Gastrocnemius medialis (tissue), 4 donors: ENCODE measurements at regions not wholly inside any gene's neighbourhood (a gene's known extent, or its start where the extent isn't known, plus 50 kb on each side); places are given as distances from the start of the nearest gene placed in this dataset.

ENCODE experiments used
- ATAC-seq, 2 donors: fragments of 150-250 bp; one replicate each; pipeline ENCODE4 v1.9.1; 2016
- DNase-seq, 2 donors: peaks; one replicate each; pipeline ENCODE4 v3.0.0-alpha.2; 2019
- H3K27ac ChIP-seq, 4 donors: fragments of 200-600 bp; sonication (generic); 1 replicate in 1 of 4; 2 replicates in 3 of 4; pipeline ENCODE4 v1.5.1; 2016 to 2018; ENCODE audit warnings: mild to moderate bottlenecking in 2 of 4, moderate library complexity in 1 of 4
- H3K27me3 ChIP-seq, 3 donors: fragments of 200-600 bp; sonication (generic) in 2 of 3; 1 replicate in 1 of 3; 2 replicates in 2 of 3; pipeline versions ENCODE4 v1.5.1 to v1.6.0; 2016 to 2019; ENCODE audit warnings: mild to moderate bottlenecking in 1 of 3, moderate library complexity in 1 of 3
- H3K36me3 ChIP-seq, 2 donors: fragments of 200-600 bp; sonication (generic) in 1 of 2; one replicate each; pipeline ENCODE4 v1.5.1; 2017 to 2018
- H3K4me1 ChIP-seq, 2 donors: fragments of 200-600 bp; sonication (generic) in 1 of 2; one replicate each; pipeline ENCODE4 v1.5.1; 2016 to 2017; ENCODE audit warnings: mild to moderate bottlenecking in 2 of 2
- H3K4me3 ChIP-seq, 4 donors: fragments of 200-600 bp; sonication (generic) in 3 of 4; 1 replicate in 1 of 4; 2 replicates in 3 of 4; pipeline ENCODE4 v1.5.1; 2016 to 2019; ENCODE audit warnings: mild to moderate bottlenecking in 2 of 4
- H3K9me3 ChIP-seq, 3 donors: fragments of 200-600 bp; sonication (generic) in 2 of 3; 1 replicate in 1 of 3; 2 replicates in 2 of 3; pipeline ENCODE4 v1.5.1; 2016 to 2019
- CTCF ChIP-seq, 5 experiments: fragments of 450-650 bp in 3 of 5; fragments of 200-600 bp in 2 of 5; sonication (generic) in 2 of 5; IDR thresholded peaks in 4 of 5; conservative IDR thresholded peaks in 1 of 5; 1 replicate in 4 of 5; 2 replicates in 1 of 5; pipeline ENCODE4 v1.5.1; 2016 to 2019; ENCODE audit warnings: antibody characterized with exemption in 5 of 5, mild to moderate bottlenecking in 3 of 5, moderate library complexity in 3 of 5
- POLR2A ChIP-seq, 2 donors: fragments of 450-650 bp; IDR thresholded peaks; one replicate each; pipeline ENCODE4 v1.6.1; 2017; ENCODE audit warnings: antibody characterized with exemption in 2 of 2, mild to moderate bottlenecking in 2 of 2, moderate library complexity in 2 of 2
- in situ Hi-C, 4 donors: fragments of 200-750 bp; cut with MboI; loops; one replicate each; pipeline versions ENCODE4 v1.15.0 to v1.8.0; 2017; ENCODE audit warnings: low sequenced_read_pairs in 4 of 4
- intact Hi-C: fragments of 100-400 bp; cut with DNase I; formaldehyde crosslinking; loops from one replicate; pipeline ENCODE4 v1.15.1; 2023; ENCODE audit warnings: low total_unique reads

DNA sequence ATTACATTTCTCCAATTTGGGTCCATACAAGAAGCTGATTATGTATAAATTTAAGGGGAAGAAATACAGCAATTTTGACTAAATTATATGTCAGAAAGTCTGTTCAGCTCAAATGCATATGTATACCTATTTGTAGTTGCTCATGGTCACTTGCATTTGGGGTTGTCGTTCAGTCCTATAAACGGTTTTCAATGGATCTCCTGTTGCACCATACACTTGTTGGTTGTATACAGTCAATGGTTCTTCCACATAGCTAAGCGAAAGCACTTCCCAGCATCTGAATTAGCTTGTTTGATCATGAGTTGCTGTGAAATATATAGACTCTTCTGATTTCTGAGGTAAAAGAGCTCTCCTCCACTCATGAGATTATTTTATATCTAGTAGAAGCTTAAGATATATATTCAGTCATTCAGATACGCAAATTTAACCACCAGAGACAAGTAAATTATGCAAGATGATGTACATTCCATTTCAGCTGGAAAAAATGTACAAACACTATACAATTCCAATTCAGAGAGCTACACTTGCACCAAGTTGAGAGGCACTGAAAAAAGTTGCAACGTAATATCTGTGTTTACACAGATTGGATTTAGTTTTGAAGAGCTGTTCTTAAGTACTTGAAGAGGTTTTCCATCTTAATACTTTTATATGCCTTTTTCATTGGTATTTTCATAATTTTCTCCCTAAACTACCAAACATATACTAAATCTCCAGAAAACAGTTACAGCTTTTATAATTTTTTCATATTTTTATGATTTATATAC, 64.4 kb upstream of the POU5F2 start:
- Histone ChIP-seq H3K4me3 (no peak overlapping the region), H3K27ac (no peak overlapping the region), H3K4me1 (no peaks in the 10 kb centered on the region), H3K9me3 (no peaks in the 10 kb centered on the region), H3K36me3 (no peaks in the 10 kb centered on the region), H3K27me3 (no peaks in the 10 kb centered on the region)
- ATAC-seq (no peak), DNase-seq (no peak)
- TF ChIP-seq POLR2A (IDR thresholded peaks at IDR 0.05), result no peak
- no peak for TF ChIP-seq CTCF (IDR thresholded peaks at IDR 0.05 in 4 of 5, conservative IDR thresholded peaks at IDR 0.05 in 1 of 5)
- intact Hi-C loops, result no loop called here
- in situ Hi-C loops, result no loop called here

- no peak for DNase-seq
- no peaks in the 10 kb centered on the region for H3K27me3 ChIP-seq
- no peak overlapping the region for H3K4me3 ChIP-seq
- intact Hi-C loops, result loop anchor here (1.0 kb wide), 1 partner anchor 220 kb away; the partner anchor contains the start of gene NR2F1-AS1
- TF ChIP-seq CTCF (IDR thresholded peaks at IDR 0.05 in 4 of 5, conservative IDR thresholded peaks at IDR 0.05 in 1 of 5) (peak; percentile 16 to 69 (median 42)), POLR2A (IDR thresholded peaks at IDR 0.05) (no peak)
- no peaks in the 10 kb centered on the region for H3K4me1 ChIP-seq
- no peak for ATAC-seq
- H3K9me3 ChIP-seq, result no peaks in the 10 kb centered on the region
- H3K27ac ChIP-seq, result no peak overlapping the region
- in situ Hi-C loops, result no loop called here
- H3K36me3 ChIP-seq, result no peaks in the 10 kb centered on the region
These were observed 59.8 kb upstream of the POU5F2 start for GRCh38 chr5:93800988-93801811.

- H3K27me3 ChIP-seq, result no peaks in the 10 kb centered on the region
- ATAC-seq (no peak), DNase-seq (no peak)
- no peaks in the 10 kb centered on the region for H3K36me3 ChIP-seq
- no peak overlapping the region for H3K4me3 ChIP-seq
- H3K27ac ChIP-seq, result no peak overlapping the region
- no peaks in the 10 kb centered on the region for H3K4me1 ChIP-seq
- intact Hi-C loops, result no loop called here
- in situ Hi-C loops, result loop anchor here in 1 of 4 donors (25.0 kb wide), 1 partner anchor 208 kb away; the partner anchor contains the start of genes NR2F1 and NR2F1-AS1
- TF ChIP-seq POLR2A (IDR thresholded peaks at IDR 0.05) (no peak), CTCF (IDR thresholded peaks at IDR 0.05 in 4 of 5, conservative IDR thresholded peaks at IDR 0.05 in 1 of 5) (no peak)
- no peaks in the 10 kb centered on the region for H3K9me3 ChIP-seq
These were observed 53.6 kb upstream of the POU5F2 start for GRCh38 chr5:93794954-93795353.

- no peak overlapping the region for H3K27ac ChIP-seq
- H3K4me1 ChIP-seq, result no peaks in the 10 kb centered on the region
- ATAC-seq (no peak), DNase-seq (no peak)
- TF ChIP-seq POLR2A (IDR thresholded peaks at IDR 0.05) (no peak), CTCF (IDR thresholded peaks at IDR 0.05 in 4 of 5, conservative IDR thresholded peaks at IDR 0.05 in 1 of 5) (no peak)
- in situ Hi-C loops (loop anchor here in 1 of 4 donors (25.0 kb wide), 1 partner anchor 206 kb away; the partner anchor contains the start of genes NR2F1 and NR2F1-AS1), intact Hi-C loops (no loop called here)
- H3K27me3 ChIP-seq, result no peaks in the 10 kb centered on the region
- no peaks in the 10 kb centered on the region for H3K36me3 ChIP-seq
- no peak overlapping the region for H3K4me3 ChIP-seq
- no peaks in the 10 kb centered on the region for H3K9me3 ChIP-seq
These were observed 51.9 kb upstream of the POU5F2 start for GRCh38 chr5:93793159-93793781.
